A549 (cell line): ENCODE measurements at regions not wholly inside any gene's neighbourhood (a gene's known extent, or its start where the extent isn't known, plus 50 kb on each side); places are given as distances from the start of the nearest gene placed in this dataset.

ENCODE experiments used
- ATAC-seq, 2 experiments: fragments of 200-7000 bp in 1 of 2; fragments of >200 bp in 1 of 2; cut with Nextera tagmentation in 1 of 2; cut with Tn5 transposase in 1 of 2; 3 replicates each; pipeline versions ENCODE4 v1.8.0 to v1.9.1; 2018 to 2020; ENCODE audit warnings: mild to moderate bottlenecking in 1 of 2, moderate library complexity in 1 of 2
- CTCF ChIA-PET: fragments of 300-600 bp; sonication (Branson Sonifier 250); formaldehyde crosslinking; extraction: SDS; loops from one replicate; lab custom pipeline; 2021; ENCODE audit warnings: antibody characterized with exemption, inconsistent platforms; lab: Yijun Ruan, JAX
- POLR2A ChIA-PET: fragments of 350-600 bp; formaldehyde crosslinking; extraction: SDS; loops from one replicate; lab custom pipeline; 2021; ENCODE audit warnings: antibody characterized with exemption, inconsistent platforms; lab: Yijun Ruan, JAX
- DNase-seq, 2 experiments: peaks; one replicate each; pipeline versions ENCODE4 v3.0.0 to v3.0.0-alpha.2; 2011 to 2016; ENCODE audit warnings: low read depth in 1 of 2, low spot score in 1 of 2
- FAIRE-seq: peaks from 2 replicates; lab custom pipeline; 2011; peaks lifted over from hg19 to GRCh38; lab: Jason Lieb, UNC
- H3K27ac ChIP-seq, 2 experiments: fragments of >200 bp; sonication (Bioruptor Twin); formaldehyde crosslinking; 3 replicates each; pipeline ENCODE4 v1.5.1; 2016 to 2017
- H3K4me1 ChIP-seq: fragments of >200 bp; sonication (Bioruptor Twin); formaldehyde crosslinking; 3 replicates; pipeline ENCODE4 v1.6.1; 2016
- H3K4me2 ChIP-seq: fragments of >200 bp; sonication (Bioruptor Twin); formaldehyde crosslinking; 3 replicates; pipeline ENCODE4 v1.6.1; 2016
- H3K4me3 ChIP-seq: fragments of >200 bp; sonication (Bioruptor Twin); formaldehyde crosslinking; 3 replicates; pipeline ENCODE4 v1.5.1; 2016
- H3K9me3 ChIP-seq: fragments of >200 bp; sonication (Bioruptor Twin); formaldehyde crosslinking; 3 replicates; pipeline ENCODE4 v1.6.1; 2016
- BHLHE40 ChIP-seq: IDR thresholded peaks from 2 replicates; pipeline ENCODE4 v1.6.1; 2012; ENCODE audit warnings: low read depth, low read length, inconsistent platforms
- CHD2 ChIP-seq: fragments of 150-350 bp; IDR thresholded peaks from 2 replicates; pipeline ENCODE4 v1.6.1; 2014; ENCODE audit warnings: low read length; ENCODE audit not compliant: partially characterized antibody
- CHD4 ChIP-seq: fragments of 200-600 bp; sonication (generic); IDR thresholded peaks from 2 replicates; pipeline ENCODE4 v1.6.1; 2016; ENCODE audit warnings: antibody characterized with exemption, mild to moderate bottlenecking, borderline replicate concordance
- E2F6 ChIP-seq: IDR thresholded peaks from 2 replicates; pipeline ENCODE4 v1.6.1; 2012; ENCODE audit warnings: low read depth, borderline replicate concordance
- EHMT2 ChIP-seq: fragments of 200-600 bp; sonication (generic); IDR thresholded peaks from 2 replicates; pipeline ENCODE4 v1.6.1; 2016; ENCODE audit warnings: antibody characterized with exemption, low read depth, mild to moderate bottlenecking, moderate library complexity
- FOSL2 ChIP-seq, 2 experiments: fragments of 450-650 bp in 1 of 2; fragments of >200 bp in 1 of 2; sonication (Bioruptor Twin) in 1 of 2; formaldehyde crosslinking; IDR thresholded peaks; 2 replicates each; pipeline versions ENCODE4 v1.5.0 to v1.6.1; 2016 to 2020; ENCODE audit warnings: mild to moderate bottlenecking in 1 of 2, moderate library complexity in 1 of 2
- HES2 ChIP-seq: fragments of >200 bp; sonication (Bioruptor Twin); formaldehyde crosslinking; IDR thresholded peaks from 2 replicates; pipeline ENCODE4 v1.6.1; 2016
- HOXA7 ChIP-seq: fragments of 250-450 bp; sonication (Bioruptor Pico); IDR thresholded peaks from 2 replicates; pipeline ENCODE4 v1.5.0; 2020; ENCODE audit warnings: mild to moderate bottlenecking, moderate library complexity
- HOXB13 ChIP-seq: fragments of 250-450 bp; sonication (Bioruptor Pico); IDR thresholded peaks from 2 replicates; pipeline ENCODE4 v1.5.0; 2020; ENCODE audit warnings: low read depth, mild to moderate bottlenecking, moderate library complexity
- HOXB5 ChIP-seq: fragments of 250-450 bp; sonication (Bioruptor Pico); IDR thresholded peaks from 2 replicates; pipeline ENCODE4 v1.5.0; 2020; ENCODE audit warnings: mild to moderate bottlenecking, moderate library complexity
- MAZ ChIP-seq: fragments of 150-350 bp; IDR thresholded peaks from 2 replicates; pipeline ENCODE4 v1.6.1; 2014; ENCODE audit warnings: antibody characterized with exemption, low read depth, low read length, borderline replicate concordance
- MYC ChIP-seq: IDR thresholded peaks from 2 replicates; pipeline ENCODE4 v1.6.1; 2012; ENCODE audit warnings: mild to moderate bottlenecking, inconsistent platforms, low read length, improper control_type of control experiment, borderline replicate concordance
- NFE2L2 ChIP-seq: fragments of 150-350 bp; conservative IDR thresholded peaks from 2 replicates; pipeline ENCODE4 v1.6.1; 2014; ENCODE audit warnings: low read length
- NPAS2 ChIP-seq: fragments of 250-450 bp; sonication (Bioruptor Pico); IDR thresholded peaks from 2 replicates; pipeline ENCODE4 v1.8.0; 2022; ENCODE audit warnings: mild to moderate bottlenecking, moderate library complexity, borderline replicate concordance
- POLR2A ChIP-seq: IDR thresholded peaks from 2 replicates; pipeline ENCODE4 v1.6.1; 2012; ENCODE audit warnings: mild to moderate bottlenecking, low read length
- POLR2AphosphoS2 ChIP-seq: conservative IDR thresholded peaks from 2 replicates; pipeline ENCODE4 v1.6.1; 2012; ENCODE audit warnings: low read length, improper control_type of control experiment, inconsistent platforms
- RARB ChIP-seq: fragments of 250-450 bp; sonication (Bioruptor Pico); IDR thresholded peaks from 2 replicates; pipeline ENCODE4 v1.8.0; 2021; ENCODE audit warnings: mild to moderate bottlenecking, moderate library complexity
- RCOR1 ChIP-seq: fragments of 150-350 bp; IDR thresholded peaks from 2 replicates; pipeline ENCODE4 v1.6.1; 2014; ENCODE audit warnings: antibody characterized with exemption, low read length, low read depth
- SMC3 ChIP-seq: fragments of >200 bp; sonication (Bioruptor Twin); formaldehyde crosslinking; IDR thresholded peaks from 3 replicates; pipeline ENCODE4 v1.6.1; 2018; ENCODE audit warnings: inconsistent platforms
- SREBF2 ChIP-seq: fragments of 450-650 bp; IDR thresholded peaks from 2 replicates; pipeline ENCODE4 v1.6.1; 2014; ENCODE audit warnings: mild to moderate bottlenecking, moderate library complexity
- TFCP2L1 ChIP-seq: fragments of 250-450 bp; sonication (Bioruptor Pico); IDR thresholded peaks from 2 replicates; pipeline ENCODE4 v1.5.0; 2021; ENCODE audit warnings: mild to moderate bottlenecking
- TP53 ChIP-seq: fragments of 250-450 bp; sonication (Bioruptor Pico); IDR thresholded peaks from 2 replicates; pipeline ENCODE4 v1.5.0; 2021; ENCODE audit warnings: mild to moderate bottlenecking, moderate library complexity
- USF2 ChIP-seq: fragments of 450-650 bp; IDR thresholded peaks from 2 replicates; pipeline ENCODE4 v1.6.1; 2014; ENCODE audit warnings: antibody characterized with exemption
- ZC3H11A ChIP-seq: fragments of 450-650 bp; IDR thresholded peaks from 2 replicates; pipeline ENCODE4 v1.6.1; 2014; ENCODE audit warnings: antibody characterized with exemption, mild to moderate bottlenecking
- ZFP36 ChIP-seq: fragments of 450-650 bp; IDR thresholded peaks from 2 replicates; pipeline ENCODE4 v1.6.1; 2014; ENCODE audit warnings: borderline replicate concordance; ENCODE audit not compliant: partially characterized antibody
- ZNF302 ChIP-seq: fragments of 250-450 bp; sonication (Bioruptor Pico); IDR thresholded peaks from 2 replicates; pipeline ENCODE4 v1.9.0; 2021; ENCODE audit warnings: inconsistent platforms, mild to moderate bottlenecking, moderate library complexity
- WGBS: methylation state at CpG from one replicate; pipeline ENCODE4 v1.1.6; 2017; ENCODE audit errors: missing lambda C conversion rate; 5-methylcytosine and 5-hydroxymethylcytosine counted together

- no peak overlapping the region for H3K27ac ChIP-seq
- CTCF ChIA-PET: interaction anchor here (1.3 kb wide), 1 partner anchor 11 kb away, joined by 3 read pairs; no protein-coding TSS in a partner anchor
- TF ChIP-seq ZNF302 (CRISPR knock-in tag) (no peak), RCOR1 (no peak), BHLHE40 (no peak), RARB (CRISPR knock-in tag) (no peak), TFCP2L1 (no peak), ZFP36 (no peak), EHMT2 (no peak), POLR2A (no peak), HOXA7 (no peak), HOXB13 (CRISPR knock-in tag) (no peak), HES2 (no peak), NFE2L2 (no peak)
- no peak overlapping the region for H3K4me2 ChIP-seq
- POLR2A ChIA-PET: no interaction called here
- 66% methylated on average over 8 of the region's 8 CpGs for WGBS
- no peaks in the 10 kb centered on the region; the same call in 2 of the 3 replicates for H3K4me1 ChIP-seq
- no peak overlapping the region for H3K4me3 ChIP-seq
- H3K9me3 ChIP-seq: no peaks in the 10 kb centered on the region
- DNase-seq: no peak
- no peak for ATAC-seq
- no peak for FAIRE-seq
Observed at GRCh38 chr1:232301246-232301645, 328.7 kb downstream of the SIPA1L2 start.

- WGBS: 79% methylated on average over 2 of the region's 2 CpGs
- CTCF ChIA-PET: interaction anchor here (1.0 to 1.3 kb wide), 2 partner anchors 11 to 15 kb away, joined by 3 read pairs; no protein-coding TSS in a partner anchor
Observed at GRCh38 chr1:232300466-232300865, 329.5 kb downstream of the SIPA1L2 start.

GRCh38 chr1:232296461-232296860 lies 333.5 kb downstream of the SIPA1L2 start:
- DNase-seq (no peak), ATAC-seq (no peak), FAIRE-seq (no peak)
- POLR2A ChIA-PET: no interaction called here
- no peak overlapping the region for H3K4me3 ChIP-seq
- peaks cover 13% of the 10 kb centered on the region; the same call in 2 of the 3 replicates for H3K4me1 ChIP-seq
- TF ChIP-seq USF2: no peak
- TF ChIP-seq TFCP2L1: no peak
- TF ChIP-seq SREBF2: no peak
- TF ChIP-seq ZFP36: no peak
- TF ChIP-seq SMC3: no peak
- TF ChIP-seq CHD2: no peak
- TF ChIP-seq MAZ: no peak
- TF ChIP-seq RARB (CRISPR knock-in tag): no peak
- TF ChIP-seq HOXA7: no peak
- no peak for TF ChIP-seq TP53 (CRISPR knock-in tag)
- 71% methylated on average over 4 of the region's 4 CpGs for WGBS
- H3K27ac ChIP-seq: no peak overlapping the region
- no peaks in the 10 kb centered on the region for H3K9me3 ChIP-seq
- H3K4me2 ChIP-seq: no peak overlapping the region
- CTCF ChIA-PET: interaction anchor here (0.6 to 2.4 kb wide), 2 partner anchors 12 to 583 kb away, joined by 3 to 7 read pairs; no protein-coding TSS in a partner anchor

More at GRCh38 chr1:232300466-232300865, 329.5 kb downstream of the SIPA1L2 start:
- no peak for DNase-seq
- H3K27ac ChIP-seq: no peak overlapping the region
- H3K4me3 ChIP-seq: no peak overlapping the region
- no peaks in the 10 kb centered on the region; the same call in 2 of the 3 replicates for H3K4me1 ChIP-seq
- ATAC-seq: no peak
- H3K4me2 ChIP-seq: no peak overlapping the region
- TF ChIP-seq E2F6 (no peak), BHLHE40 (no peak), HOXB5 (CRISPR knock-in tag) (no peak)
- no peak for FAIRE-seq
- no peaks in the 10 kb centered on the region for H3K9me3 ChIP-seq
- POLR2A ChIA-PET: no interaction called here

GRCh38 chr1:232293361-232293760 lies 336.6 kb downstream of the SIPA1L2 start:
- no peak for FAIRE-seq
- no peak overlapping the region for H3K27ac ChIP-seq
- ChIA-PET CTCF (interaction anchor here (0.7 kb wide), 1 partner anchor 261 kb away, joined by 3 read pairs; no protein-coding TSS in a partner anchor), POLR2A (no interaction called here)
- no peak for ATAC-seq
- TF ChIP-seq POLR2AphosphoS2 (no peak), SREBF2 (no peak), NPAS2 (no peak), ZC3H11A (no peak), MYC (no peak), SMC3 (no peak), TFCP2L1 (no peak), CHD4 (no peak), FOSL2 (IDR thresholded peaks at IDR 0.05) (no peak), FOSL2 (CRISPR knock-in tag; IDR thresholded peaks at IDR 0.05) (no peak)
- TF ChIP-seq, all 56 proteins: peak for 0
- DNase-seq: no peak
- Histone ChIP-seq H3K4me2 (no peak overlapping the region), H3K9me3 (no peaks in the 10 kb centered on the region), H3K4me1 (peaks cover 17% of the 10 kb centered on the region; the same call in 2 of the 3 replicates), H3K4me3 (no peak overlapping the region)
- 46% methylated on average over 3 of the region's 3 CpGs for WGBS
